Ectodermal cell (in vitro differentiated cells): ENCODE measurements at regions not wholly inside any gene's neighbourhood (a gene's known extent, or its start where the extent isn't known, plus 50 kb on each side); places are given as distances from the start of the nearest gene placed in this dataset.

Experiments used
- H3K27ac ChIP-seq: 2 replicates; pipeline ENCODE4 v1.7.0; 2013; ENCODE audit warnings: mild to moderate bottlenecking, low read depth, low read length; ENCODE audit not compliant: insufficient read depth, poor library complexity, severe bottlenecking
- H3K27me3 ChIP-seq: 2 replicates; pipeline ENCODE4 v1.7.0; 2013; ENCODE audit warnings: mild to moderate bottlenecking, low read length; ENCODE audit not compliant: insufficient read depth, control insufficient read depth, poor library complexity, severe bottlenecking
- H3K36me3 ChIP-seq: one replicate; pipeline ENCODE4 v1.7.0; 2013; ENCODE audit warnings: low read length; ENCODE audit not compliant: control insufficient read depth, insufficient read depth
- H3K4me1 ChIP-seq: one replicate; pipeline ENCODE4 v1.7.0; 2013; ENCODE audit warnings: low read length; ENCODE audit not compliant: control insufficient read depth, insufficient read depth
- H3K4me3 ChIP-seq: 2 replicates; pipeline ENCODE4 v1.7.0; 2013; ENCODE audit warnings: low read depth, low read length, control low read depth; ENCODE audit not compliant: insufficient read depth
- H3K9me3 ChIP-seq: 2 replicates; pipeline ENCODE4 v1.7.0; 2013; ENCODE audit warnings: mild to moderate bottlenecking, low read length, moderate library complexity; ENCODE audit not compliant: control insufficient read depth
- WGBS, 2 experiments: methylation state at CpG; one replicate each; pipeline ENCODE4 v1.1.7; 2013; ENCODE audit warnings: missing lambda C conversion rate in 2 of 2; 5-methylcytosine and 5-hydroxymethylcytosine counted together

GRCh38 chr16:86037999-86038925 is 139.3 kb downstream of the IRF8 start:
- WGBS, 2 experiments, result 84 to 86% methylated on average over 23 of the region's 23 CpGs
- no peaks in the 10 kb centered on the region for H3K9me3 ChIP-seq

DNA sequence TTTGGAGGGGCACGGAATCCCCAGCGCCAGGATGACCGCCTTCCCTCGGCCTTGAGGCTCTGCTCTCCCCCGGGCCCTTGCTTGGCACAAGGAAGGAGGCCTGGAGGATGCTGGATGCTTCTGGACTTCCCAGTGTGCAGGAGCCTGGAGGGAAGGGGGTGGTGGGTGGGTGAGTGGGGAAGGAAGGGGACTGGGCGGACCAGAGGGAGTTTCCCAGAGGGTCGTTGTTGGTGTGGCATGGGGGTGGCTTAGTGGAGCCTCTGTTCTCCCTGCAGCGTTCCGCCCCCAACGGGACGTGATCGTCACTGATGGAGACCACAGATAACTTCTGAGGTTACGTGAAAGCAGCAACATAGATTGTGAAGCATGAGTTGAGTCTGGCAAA is 140.0 kb downstream of the IRF8 start:
- no peaks in the 10 kb centered on the region for H3K9me3 ChIP-seq
- no peak overlapping the region for H3K4me3 ChIP-seq
- no peak overlapping the region for H3K27ac ChIP-seq
- 93% methylated on average over 13 of the region's 13 CpGs for WGBS, 2 experiments
- H3K36me3 ChIP-seq, result no peaks in the 10 kb centered on the region
- H3K4me1 ChIP-seq, result peaks cover 4% of the 10 kb centered on the region
- H3K27me3 ChIP-seq, result no peaks in the 10 kb centered on the region

More at GRCh38 chr16:86037999-86038925, 139.3 kb downstream of the IRF8 start:
- Histone ChIP-seq H3K27me3 (no peaks in the 10 kb centered on the region), H3K27ac (no peak overlapping the region), H3K4me1 (peaks cover 11% of the 10 kb centered on the region), H3K36me3 (no peaks in the 10 kb centered on the region), H3K4me3 (no peak overlapping the region)

GRCh38 chr16:86039606-86040005 is 140.6 kb downstream of the IRF8 start:
- H3K27me3 ChIP-seq, result no peaks in the 10 kb centered on the region
- 92 to 95% methylated on average over 12 of the region's 12 CpGs for WGBS, 2 experiments

DNA sequence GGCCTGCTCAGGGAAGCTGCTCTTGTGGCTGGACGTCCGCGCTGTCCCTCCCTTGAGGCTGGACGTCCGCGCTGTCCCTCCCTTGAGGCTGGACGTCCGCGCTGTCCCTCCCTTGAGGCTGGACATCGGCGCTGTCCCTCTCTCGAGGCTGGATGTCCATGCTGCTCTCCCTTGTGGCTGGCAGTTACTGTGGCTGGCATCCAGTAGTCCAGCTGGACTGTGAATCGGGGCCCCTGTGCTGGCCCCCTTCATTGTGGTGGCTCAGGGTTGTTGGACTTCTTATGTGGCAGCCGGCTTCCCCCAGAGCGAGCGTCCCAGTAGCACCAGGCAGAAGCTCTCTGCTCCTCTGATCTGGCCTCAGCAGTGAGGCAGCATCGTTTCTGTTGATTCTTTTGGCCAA is 141.5 kb downstream of the IRF8 start:
- 91% methylated on average over 17 of the region's 17 CpGs for WGBS, 2 experiments
- no peak overlapping the region for H3K27ac ChIP-seq
- no peaks in the 10 kb centered on the region for H3K36me3 ChIP-seq
- no peaks in the 10 kb centered on the region for H3K27me3 ChIP-seq
- H3K4me3 ChIP-seq, result no peak overlapping the region
- H3K9me3 ChIP-seq, result no peaks in the 10 kb centered on the region
- peaks cover 4% of the 10 kb centered on the region for H3K4me1 ChIP-seq

More at GRCh38 chr16:86039606-86040005, 140.6 kb downstream of the IRF8 start:
- Histone ChIP-seq H3K4me1 (peaks cover 4% of the 10 kb centered on the region), H3K36me3 (no peaks in the 10 kb centered on the region), H3K27ac (no peak overlapping the region), H3K9me3 (no peaks in the 10 kb centered on the region), H3K4me3 (no peak overlapping the region)

DNA sequence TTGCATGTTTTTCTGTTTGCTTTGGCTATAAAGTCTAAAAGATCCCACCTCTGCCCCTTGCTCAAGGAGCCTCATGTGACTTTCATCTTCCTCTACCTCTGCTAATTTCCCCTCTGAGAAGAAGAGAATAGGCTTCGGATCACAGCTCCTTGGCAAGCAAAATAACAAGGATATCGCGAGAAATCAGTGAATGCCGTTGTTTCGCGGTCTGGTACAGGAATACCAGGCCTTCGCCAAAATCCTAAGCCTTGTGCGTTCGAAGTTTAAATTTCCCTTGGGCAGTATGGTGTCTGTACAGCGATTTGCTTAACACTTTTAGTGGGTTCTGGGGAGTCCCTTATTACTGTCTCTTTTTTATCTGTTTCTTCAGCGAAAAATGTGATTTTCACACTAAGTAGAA is 142.3 kb downstream of the IRF8 start:
- no peaks in the 10 kb centered on the region for H3K9me3 ChIP-seq
- H3K36me3 ChIP-seq, result no peaks in the 10 kb centered on the region
- no peak overlapping the region for H3K4me3 ChIP-seq
- WGBS, 2 experiments, result 95 to 98% methylated on average over 11 of the region's 11 CpGs
- no peak overlapping the region for H3K27ac ChIP-seq
- H3K27me3 ChIP-seq, result no peaks in the 10 kb centered on the region
- H3K4me1 ChIP-seq, result peaks cover 10% of the 10 kb centered on the region

DNA sequence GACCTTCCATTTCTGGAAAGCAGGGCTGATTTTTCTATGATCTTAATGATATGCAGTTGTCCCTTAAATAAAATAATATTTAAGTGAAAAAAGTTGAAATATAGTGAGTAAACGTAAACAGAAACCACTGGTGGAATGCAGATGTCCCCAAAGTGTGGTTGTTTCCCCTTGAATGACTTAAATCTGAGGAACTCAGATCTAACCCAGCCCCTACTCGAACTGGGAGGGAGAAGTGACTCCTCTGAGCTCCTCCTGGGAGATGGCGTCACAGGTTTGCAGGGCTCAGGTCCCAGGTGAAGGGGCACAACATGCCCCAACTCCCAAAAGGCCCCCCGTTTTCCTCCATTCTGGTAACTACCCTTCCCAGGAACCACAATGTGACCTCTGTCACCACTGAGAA is 142.8 kb downstream of the IRF8 start:
- Histone ChIP-seq H3K4me3 (no peak overlapping the region), H3K27me3 (no peaks in the 10 kb centered on the region), H3K9me3 (no peaks in the 10 kb centered on the region), H3K36me3 (no peaks in the 10 kb centered on the region), H3K27ac (no peak overlapping the region), H3K4me1 (peaks cover 16% of the 10 kb centered on the region)
- WGBS, 2 experiments, result 69% methylated on average over 4 of the region's 4 CpGs

- WGBS, 2 experiments, result 70 to 82% methylated on average over 9 of the region's 9 CpGs
These were observed 143.4 kb downstream of the IRF8 start for GRCh38 chr16:86042393-86042792.

DNA sequence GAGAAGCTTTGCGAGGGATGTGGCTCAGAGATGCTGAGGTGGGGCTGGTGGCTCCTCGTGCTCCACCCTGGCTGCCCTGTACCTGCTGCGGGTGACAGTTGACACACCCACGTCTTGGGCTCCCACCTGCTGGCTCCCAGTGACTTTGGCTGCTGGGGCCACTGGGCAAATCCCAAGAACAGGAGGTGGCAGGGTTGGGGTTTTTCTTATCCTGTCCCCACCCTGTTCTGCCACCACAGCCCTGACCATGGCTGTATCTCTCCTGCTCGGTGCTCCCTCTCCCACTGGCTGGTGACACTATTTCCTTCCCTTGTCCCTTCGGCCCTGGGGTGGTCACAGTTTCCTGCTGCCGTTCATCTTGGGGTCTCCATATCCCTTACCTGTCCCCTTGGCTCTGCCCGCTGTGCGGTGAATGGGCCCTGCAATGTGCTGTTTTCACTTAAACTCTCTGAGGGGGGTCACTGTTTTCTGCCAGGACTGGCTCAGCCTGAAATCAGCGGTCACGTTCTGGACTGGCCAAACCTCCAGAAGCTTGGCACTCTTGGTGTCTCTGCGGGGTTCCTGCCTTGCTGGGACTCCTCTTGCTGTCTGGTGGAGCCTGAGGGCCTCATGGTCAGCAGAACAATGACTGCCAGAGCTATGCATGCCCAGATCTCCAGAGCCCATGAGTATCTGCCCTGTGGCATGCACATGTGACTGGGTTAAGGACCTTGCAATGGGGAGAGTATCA is 144.2 kb downstream of the IRF8 start:
- WGBS, 2 experiments, result 92% methylated on average over 12 of the region's 12 CpGs
- Histone ChIP-seq H3K36me3 (no peaks in the 10 kb centered on the region), H3K4me3 (no peak overlapping the region), H3K27me3 (no peaks in the 10 kb centered on the region), H3K4me1 (peaks cover 20% of the 10 kb centered on the region), H3K27ac (no peak overlapping the region), H3K9me3 (no peaks in the 10 kb centered on the region)

More at GRCh38 chr16:86042393-86042792, 143.4 kb downstream of the IRF8 start:
- Histone ChIP-seq H3K36me3 (no peaks in the 10 kb centered on the region), H3K27me3 (no peaks in the 10 kb centered on the region), H3K4me3 (no peak overlapping the region), H3K27ac (no peak overlapping the region), H3K4me1 (peaks cover 19% of the 10 kb centered on the region), H3K9me3 (no peaks in the 10 kb centered on the region)

DNA sequence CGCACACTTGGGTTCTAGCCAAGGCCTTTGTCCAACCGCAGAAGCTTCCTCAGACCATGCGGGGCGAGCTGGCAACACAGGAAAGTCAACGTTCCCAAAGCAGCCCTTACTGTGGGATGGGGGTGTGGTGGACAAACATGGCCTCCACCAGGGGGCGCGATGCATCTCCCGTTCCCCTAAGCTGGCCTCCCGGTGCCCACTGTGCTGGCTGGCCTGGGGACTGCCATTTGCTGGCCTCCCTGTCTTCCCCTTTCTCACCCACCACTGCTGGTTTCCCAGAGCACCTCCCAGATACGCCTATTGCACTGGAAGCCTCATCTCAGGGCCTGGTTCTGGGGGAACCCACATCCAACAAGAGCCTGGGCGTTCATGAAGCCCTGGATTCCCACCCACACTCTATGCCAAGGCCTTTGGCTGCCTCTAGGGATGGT is 145.3 kb downstream of the IRF8 start:
- no peaks in the 10 kb centered on the region for H3K36me3 ChIP-seq
- 39 to 40% methylated on average over 11 of the region's 11 CpGs for WGBS, 2 experiments
- no peaks in the 10 kb centered on the region for H3K27me3 ChIP-seq
- no peak overlapping the region for H3K27ac ChIP-seq
- peaks cover 27% of the 10 kb centered on the region for H3K4me1 ChIP-seq
- H3K9me3 ChIP-seq, result no peaks in the 10 kb centered on the region
- no peak overlapping the region for H3K4me3 ChIP-seq

DNA sequence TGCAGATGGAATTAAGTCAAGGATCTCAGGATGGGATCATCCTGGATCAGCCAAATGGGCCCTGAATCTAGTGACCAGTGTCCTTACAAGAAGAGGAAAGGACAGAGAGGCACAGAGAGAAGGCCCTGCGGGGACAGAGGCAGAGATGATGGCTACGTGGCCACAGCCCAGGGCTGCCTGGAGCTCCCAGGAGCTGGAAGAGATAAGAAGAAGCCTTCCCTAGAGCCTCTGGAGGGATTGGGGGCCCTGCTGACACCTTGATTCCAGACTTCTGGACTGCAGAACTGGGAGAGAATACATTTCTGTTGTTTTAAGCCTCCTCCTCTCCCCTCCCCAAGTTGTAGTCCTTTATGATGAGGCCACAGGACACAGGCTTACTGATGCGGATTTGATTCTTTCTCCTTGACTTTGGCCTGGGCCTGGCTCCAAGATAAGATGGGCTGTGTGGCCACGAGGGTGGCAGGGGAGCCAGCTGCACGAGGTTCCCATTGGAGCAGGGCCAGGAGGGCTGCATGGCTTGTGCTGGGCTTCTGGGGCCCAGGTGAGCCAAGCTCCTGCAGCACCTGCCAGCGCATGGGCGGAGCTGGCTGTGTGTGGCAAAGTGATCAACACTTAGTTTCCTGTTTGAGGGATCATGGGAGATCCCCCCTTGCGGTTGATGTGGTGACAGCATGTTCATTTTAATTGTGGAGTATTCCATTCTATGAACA is 146.1 kb downstream of the IRF8 start:
- WGBS, 2 experiments, result 88% methylated on average over 8 of the region's 8 CpGs
- Histone ChIP-seq H3K4me3 (no peak overlapping the region), H3K36me3 (no peaks in the 10 kb centered on the region), H3K9me3 (no peaks in the 10 kb centered on the region), H3K4me1 (peaks cover 27% of the 10 kb centered on the region), H3K27ac (no peak overlapping the region), H3K27me3 (no peaks in the 10 kb centered on the region)
